ENCODE measurements at regions not wholly inside any gene's neighbourhood (a gene's known extent, or its start where the extent isn't known, plus 50 kb on each side); places are given as distances from the start of the nearest gene placed in this dataset.

- DNase-seq (ENCODE audit: low read depth in 1 of 2, low spot score in 1 of 2) (no peak), FAIRE-seq (peak; percentile 36), ATAC-seq (no peak)
- no peak for TF ChIP-seq REST (IDR thresholded peaks at IDR 0.05)
- no peak for TF ChIP-seq USF2 (IDR thresholded peaks at IDR 0.05)
- TF ChIP-seq FOSL2 (IDR thresholded peaks at IDR 0.05) = no peak
- TF ChIP-seq FOSL2 (CRISPR knock-in tag; IDR thresholded peaks at IDR 0.05) = no peak
- TF ChIP-seq CHD2 (IDR thresholded peaks at IDR 0.05; ENCODE audit: low read length, partially characterized antibody) = no peak
- no peak for TF ChIP-seq MYC (IDR thresholded peaks at IDR 0.05; ENCODE audit: borderline replicate concordance, low read length)
- no peak for TF ChIP-seq RFX5 (IDR thresholded peaks at IDR 0.05)
- TF ChIP-seq JUNB (IDR thresholded peaks at IDR 0.05) = no peak
- no peak for TF ChIP-seq RAD21 (conservative IDR thresholded peaks at IDR 0.05 in 1 of 2, IDR thresholded peaks at IDR 0.05 in 1 of 2)
- TF ChIP-seq FOSB (CRISPR knock-in tag; IDR thresholded peaks at IDR 0.05) = no peak
- no peak for TF ChIP-seq TFCP2L1 (CRISPR knock-in tag; IDR thresholded peaks at IDR 0.05)
- no peak for TF ChIP-seq SMC3 (IDR thresholded peaks at IDR 0.05)
- no peak for TF ChIP-seq HOXB5 (CRISPR knock-in tag; IDR thresholded peaks at IDR 0.05)
- TF ChIP-seq SREBF2 (IDR thresholded peaks at IDR 0.05) = no peak
- TF ChIP-seq, protein P1, sequence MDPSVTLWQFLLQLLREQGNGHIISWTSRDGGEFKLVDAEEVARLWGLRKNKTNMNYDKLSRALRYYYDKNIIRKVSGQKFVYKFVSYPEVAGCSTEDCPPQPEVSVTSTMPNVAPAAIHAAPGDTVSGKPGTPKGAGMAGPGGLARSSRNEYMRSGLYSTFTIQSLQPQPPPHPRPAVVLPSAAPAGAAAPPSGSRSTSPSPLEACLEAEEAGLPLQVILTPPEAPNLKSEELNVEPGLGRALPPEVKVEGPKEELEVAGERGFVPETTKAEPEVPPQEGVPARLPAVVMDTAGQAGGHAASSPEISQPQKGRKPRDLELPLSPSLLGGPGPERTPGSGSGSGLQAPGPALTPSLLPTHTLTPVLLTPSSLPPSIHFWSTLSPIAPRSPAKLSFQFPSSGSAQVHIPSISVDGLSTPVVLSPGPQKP (IDR thresholded peaks at IDR 0.05; ENCODE audit: low read depth, low read length) = no peak
- TF ChIP-seq POLR2AphosphoS2 (conservative IDR thresholded peaks at IDR 0.05; ENCODE audit: low read length) = no peak
- TF ChIP-seq RARB (CRISPR knock-in tag; IDR thresholded peaks at IDR 0.05) = no peak
- TF ChIP-seq ZC3H11A (IDR thresholded peaks at IDR 0.05) = no peak
- 0 out of 3 replicates have a peak, but pooled peaks cover 7% of the 10 kb centered on the region for H3K4me1 ChIP-seq
- peak overlapping the region in 1 of 2 experiments; percentile 44; a peak in 1 of 6 replicates for H3K27ac ChIP-seq
- WGBS (ENCODE audit: missing lambda C conversion rate) = 43% methylated on average over 7 of the region's 7 CpGs
- no peaks in the 10 kb centered on the region for H3K9me3 ChIP-seq
- H3K4me3 ChIP-seq = no peak overlapping the region
- peak overlapping the region; percentile 17; the same call in 1 of the 3 replicates for H3K4me2 ChIP-seq
- ChIA-PET CTCF (no interaction called here), POLR2A (no interaction called here)
Measured at GRCh38 chr1:29984862-29985605, 738.4 kb downstream of the MATN1 start.

DNA sequence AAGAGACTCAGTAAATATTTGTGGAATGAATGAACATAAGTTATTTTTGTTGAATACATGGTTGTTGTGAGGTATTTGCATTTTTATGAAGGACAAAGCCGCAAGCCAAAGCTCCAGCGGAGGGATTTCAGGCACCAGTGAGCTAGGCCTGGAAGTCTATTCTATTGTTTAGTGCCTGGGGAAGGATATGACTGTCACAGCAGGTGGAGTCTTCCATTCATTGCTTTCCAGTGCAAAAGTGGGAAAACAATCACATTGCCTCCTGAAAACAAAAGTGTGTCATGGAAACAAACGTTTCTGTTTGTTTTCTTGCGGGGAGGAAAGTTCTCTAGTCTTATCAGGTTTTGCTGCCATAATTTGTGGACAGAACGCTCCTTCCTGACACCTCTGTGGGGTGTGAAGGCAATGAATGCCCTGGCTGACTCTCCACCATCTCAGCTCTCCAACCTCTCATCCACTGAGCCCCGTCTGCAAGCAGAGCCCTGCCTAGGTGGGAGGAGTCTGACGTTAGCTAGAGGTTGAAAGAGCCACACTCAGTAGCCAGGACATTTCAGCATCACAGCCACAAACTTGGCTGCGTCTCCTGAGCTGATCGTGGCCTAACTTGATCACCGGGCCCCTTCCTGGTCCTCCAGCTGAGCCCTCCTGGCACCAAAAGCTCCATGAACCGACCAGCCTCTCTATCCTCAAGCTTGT is 739.1 kb downstream of the MATN1 start:
- no peak for TF ChIP-seq PHF8 (IDR thresholded peaks at IDR 0.05; ENCODE audit: borderline replicate concordance, low read depth)
- TF ChIP-seq MAX (IDR thresholded peaks at IDR 0.05) = no peak
- TF ChIP-seq ZNF302 (CRISPR knock-in tag; IDR thresholded peaks at IDR 0.05) = no peak
- ChIA-PET POLR2A (no interaction called here), CTCF (no interaction called here)
- Histone ChIP-seq H3K4me2 (0 out of 3 replicates have a peak overlapping the region, but pooled peaks have one; percentile 17), H3K4me1 (0 out of 3 replicates have a peak, but pooled peaks cover 7% of the 10 kb centered on the region), H3K4me3 (no peak overlapping the region), H3K9me3 (no peaks in the 10 kb centered on the region), H3K27ac (peak overlapping the region in 1 of 2 experiments; percentile 44; a peak in 1 of 6 replicates)
- no peak for ATAC-seq
- DNase-seq (ENCODE audit: low read depth in 1 of 2, low spot score in 1 of 2) = no peak
- FAIRE-seq = no peak
- 62% methylated on average over 11 of the region's 11 CpGs for whole genome bisulfite sequencing (ENCODE audit: missing lambda C conversion rate)
